Osteoblast (primary cell): ENCODE measurements at regions not wholly inside any gene's neighbourhood (a gene's known extent, or its start where the extent isn't known, plus 50 kb on each side); places are given as distances from the start of the nearest gene placed in this dataset.

Source experiments
- DNase-seq: peaks from one replicate; pipeline ENCODE4 v3.0.0; 2011; ENCODE audit warnings: low spot score, mixed read lengths; ENCODE audit not compliant: insufficient read length; ENCODE audit errors: missing footprints
- H2AFZ ChIP-seq: 2 replicates; pipeline ENCODE4 v1.6.0; 2011; ENCODE audit warnings: mild to moderate bottlenecking, low read length
- H3K27ac ChIP-seq: 2 replicates; pipeline ENCODE4 v1.5.1; 2011; ENCODE audit warnings: mild to moderate bottlenecking, low read depth, low read length, moderate library complexity
- H3K27me3 ChIP-seq: 2 replicates; pipeline ENCODE4 v1.6.0; 2012; ENCODE audit warnings: mild to moderate bottlenecking, control low read depth, inconsistent platforms, low read length, moderate library complexity; ENCODE audit not compliant: insufficient read depth
- H3K36me3 ChIP-seq: 2 replicates; pipeline ENCODE4 v1.5.1; 2011; ENCODE audit warnings: mild to moderate bottlenecking, low read length, control low read depth, moderate library complexity; ENCODE audit not compliant: insufficient read depth
- H3K4me1 ChIP-seq: 2 replicates; pipeline ENCODE4 v1.5.1; 2011; ENCODE audit warnings: mild to moderate bottlenecking, low read length, control low read depth, moderate library complexity; ENCODE audit not compliant: insufficient read depth
- H3K4me2 ChIP-seq: 2 replicates; pipeline ENCODE4 v1.6.0; 2011; ENCODE audit warnings: mild to moderate bottlenecking, low read length; ENCODE audit not compliant: insufficient read depth
- H3K4me3 ChIP-seq: fragments of 200-600 bp; sonication (generic); 3 replicates; pipeline ENCODE4 v1.5.1; 2012; ENCODE audit warnings: mild to moderate bottlenecking, low read length, inconsistent platforms; ENCODE audit not compliant: insufficient read depth
- H3K79me2 ChIP-seq: 2 replicates; pipeline ENCODE4 v1.6.0; 2012; ENCODE audit warnings: mild to moderate bottlenecking, low read length, control low read depth, inconsistent platforms; ENCODE audit not compliant: insufficient read depth
- H3K9me3 ChIP-seq: 2 replicates; pipeline ENCODE4 v1.5.1; 2011; ENCODE audit warnings: low read depth, low read length, control low read depth
- H4K20me1 ChIP-seq: 2 replicates; pipeline ENCODE4 v1.6.0; 2012; ENCODE audit warnings: mild to moderate bottlenecking, low read length, control low read depth; ENCODE audit not compliant: insufficient read depth
- TF ChIP-seq, protein P1 (sequence below): IDR thresholded peaks from 2 replicates; pipeline ENCODE4 v1.5.1; 2011; ENCODE audit warnings: mild to moderate bottlenecking, low read depth, low read length, moderate library complexity; ENCODE audit errors: extremely low read depth

DNA sequence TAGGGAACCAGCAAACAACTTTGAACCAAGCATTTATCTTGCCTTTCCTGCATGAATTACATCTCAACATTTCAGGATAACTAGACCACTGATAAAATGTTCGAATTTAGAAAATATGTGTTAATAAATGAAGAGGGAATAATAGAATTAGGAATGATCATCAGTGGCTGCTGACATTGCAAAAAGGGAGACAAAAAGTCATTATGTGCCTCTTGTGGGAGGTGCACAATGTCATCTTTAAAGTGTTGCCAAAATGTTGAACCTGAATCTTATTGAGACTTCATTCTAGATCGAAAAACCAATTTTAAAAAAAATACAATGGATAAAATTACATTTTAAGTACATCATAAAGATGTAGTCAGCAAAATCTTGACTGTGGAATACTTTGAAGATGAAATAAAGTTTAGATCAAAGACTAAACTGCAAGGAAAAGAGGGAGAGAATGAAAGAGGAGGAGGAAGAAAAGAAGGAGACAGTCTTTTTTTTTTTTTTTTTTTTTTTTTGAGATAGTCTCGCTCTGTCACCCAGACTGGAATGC, 299.3 kb downstream of the FBXW7 start:
- Histone ChIP-seq H3K27ac (no peak overlapping the region), H2AFZ (no peak overlapping the region), H3K9me3 (no peaks in the 10 kb centered on the region), H3K36me3 (no peaks in the 10 kb centered on the region), H3K4me3 (no peak overlapping the region), H3K4me2 (no peak overlapping the region), H3K27me3 (no peaks in the 10 kb centered on the region), H4K20me1 (no peaks in the 10 kb centered on the region), H3K4me1 (no peaks in the 10 kb centered on the region), H3K79me2 (no peaks in the 10 kb centered on the region)
- DNase-seq, result no peak
- TF ChIP-seq, protein P1, sequence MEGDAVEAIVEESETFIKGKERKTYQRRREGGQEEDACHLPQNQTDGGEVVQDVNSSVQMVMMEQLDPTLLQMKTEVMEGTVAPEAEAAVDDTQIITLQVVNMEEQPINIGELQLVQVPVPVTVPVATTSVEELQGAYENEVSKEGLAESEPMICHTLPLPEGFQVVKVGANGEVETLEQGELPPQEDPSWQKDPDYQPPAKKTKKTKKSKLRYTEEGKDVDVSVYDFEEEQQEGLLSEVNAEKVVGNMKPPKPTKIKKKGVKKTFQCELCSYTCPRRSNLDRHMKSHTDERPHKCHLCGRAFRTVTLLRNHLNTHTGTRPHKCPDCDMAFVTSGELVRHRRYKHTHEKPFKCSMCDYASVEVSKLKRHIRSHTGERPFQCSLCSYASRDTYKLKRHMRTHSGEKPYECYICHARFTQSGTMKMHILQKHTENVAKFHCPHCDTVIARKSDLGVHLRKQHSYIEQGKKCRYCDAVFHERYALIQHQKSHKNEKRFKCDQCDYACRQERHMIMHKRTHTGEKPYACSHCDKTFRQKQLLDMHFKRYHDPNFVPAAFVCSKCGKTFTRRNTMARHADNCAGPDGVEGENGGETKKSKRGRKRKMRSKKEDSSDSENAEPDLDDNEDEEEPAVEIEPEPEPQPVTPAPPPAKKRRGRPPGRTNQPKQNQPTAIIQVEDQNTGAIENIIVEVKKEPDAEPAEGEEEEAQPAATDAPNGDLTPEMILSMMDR, result no peak

DNA sequence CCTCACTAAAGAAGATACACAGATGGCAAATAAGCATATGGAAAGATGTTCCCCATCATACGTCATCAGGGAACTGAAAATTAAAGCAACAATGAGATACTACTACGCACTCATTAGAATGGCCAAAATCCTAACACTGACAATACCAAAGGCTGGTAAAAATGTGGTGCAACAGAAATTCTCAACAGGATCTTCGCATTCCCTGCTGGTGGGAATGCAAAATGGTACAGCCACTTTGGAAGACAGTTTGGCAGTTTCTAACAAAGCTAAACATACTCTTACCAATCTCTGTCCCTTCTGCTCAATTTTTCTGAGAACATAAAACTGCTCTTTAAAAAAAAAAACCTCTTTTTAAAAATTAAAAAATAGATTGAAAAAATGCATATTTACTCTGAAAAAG, 300.2 kb downstream of the FBXW7 start:
- H2AFZ ChIP-seq, result no peak overlapping the region
- no peaks in the 10 kb centered on the region for H3K27me3 ChIP-seq
- no peaks in the 10 kb centered on the region for H3K9me3 ChIP-seq
- H4K20me1 ChIP-seq, result no peaks in the 10 kb centered on the region
- H3K4me1 ChIP-seq, result no peaks in the 10 kb centered on the region
- H3K4me2 ChIP-seq, result no peak overlapping the region
- DNase-seq, result no peak
- TF ChIP-seq, protein P1, result no peak
- H3K36me3 ChIP-seq, result no peaks in the 10 kb centered on the region
- no peak overlapping the region for H3K4me3 ChIP-seq
- no peaks in the 10 kb centered on the region for H3K79me2 ChIP-seq
- no peak overlapping the region for H3K27ac ChIP-seq

DNA sequence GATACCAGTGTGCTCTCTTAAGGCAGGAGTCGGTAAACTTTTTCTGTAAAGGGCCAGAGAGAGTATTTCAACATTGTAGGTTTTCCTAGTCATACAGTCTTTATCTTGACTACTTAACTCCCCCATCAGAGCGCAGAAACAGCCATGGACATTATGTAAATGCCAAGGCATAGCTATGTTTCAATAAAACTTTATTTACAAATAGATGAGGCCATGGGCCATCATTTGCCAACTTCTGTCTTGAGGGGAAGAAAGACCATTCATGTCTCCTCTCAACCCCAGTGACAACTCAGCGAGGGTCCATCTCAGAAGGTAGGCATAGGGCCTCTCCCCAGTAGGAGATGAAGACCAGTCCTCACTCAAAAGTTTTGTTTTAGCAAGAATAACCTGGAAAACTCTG, 301.3 kb downstream of the FBXW7 start:
- Histone ChIP-seq H3K27me3 (no peaks in the 10 kb centered on the region), H3K4me1 (no peaks in the 10 kb centered on the region), H3K9me3 (no peaks in the 10 kb centered on the region), H3K4me3 (no peak overlapping the region), H3K36me3 (no peaks in the 10 kb centered on the region), H3K79me2 (no peaks in the 10 kb centered on the region), H3K4me2 (no peak overlapping the region), H2AFZ (no peak overlapping the region), H3K27ac (no peak overlapping the region), H4K20me1 (no peaks in the 10 kb centered on the region)
- DNase-seq, result no peak
- TF ChIP-seq, protein P1, result no peak

DNA sequence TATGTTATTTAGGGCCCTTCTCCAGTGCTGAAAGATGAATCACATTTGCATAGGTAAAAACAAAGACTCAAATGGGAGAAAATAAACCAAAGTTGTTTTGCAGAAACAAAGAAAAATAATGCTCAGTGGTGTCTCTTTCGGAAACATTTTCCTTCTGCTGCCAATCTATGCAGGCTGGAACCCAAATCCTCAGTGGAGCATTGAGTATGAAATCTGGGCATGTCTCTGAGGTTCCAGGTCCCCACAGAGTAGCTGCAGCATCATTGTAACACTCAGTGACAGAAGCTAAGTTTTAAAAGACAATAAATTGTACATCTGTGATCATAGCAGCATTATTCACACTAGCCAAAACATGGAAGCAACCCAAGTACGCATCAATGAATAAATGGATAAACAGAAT, 303.6 kb downstream of the FBXW7 start:
- H3K27me3 ChIP-seq, result no peaks in the 10 kb centered on the region
- TF ChIP-seq, protein P1, result no peak
- no peaks in the 10 kb centered on the region for H4K20me1 ChIP-seq

More for the DNA sequence above, 303.6 kb downstream of the FBXW7 start:
- Histone ChIP-seq H3K4me2 (no peak overlapping the region), H3K4me1 (no peaks in the 10 kb centered on the region), H3K9me3 (no peaks in the 10 kb centered on the region), H3K27ac (no peak overlapping the region), H2AFZ (no peak overlapping the region), H3K36me3 (no peaks in the 10 kb centered on the region), H3K79me2 (no peaks in the 10 kb centered on the region), H3K4me3 (no peak overlapping the region)
- no peak for DNase-seq
